ENCODE measurements at regions not wholly inside any gene's neighbourhood (a gene's known extent, or its start where the extent isn't known, plus 50 kb on each side); places are given as distances from the start of the nearest gene placed in this dataset.

DNA sequence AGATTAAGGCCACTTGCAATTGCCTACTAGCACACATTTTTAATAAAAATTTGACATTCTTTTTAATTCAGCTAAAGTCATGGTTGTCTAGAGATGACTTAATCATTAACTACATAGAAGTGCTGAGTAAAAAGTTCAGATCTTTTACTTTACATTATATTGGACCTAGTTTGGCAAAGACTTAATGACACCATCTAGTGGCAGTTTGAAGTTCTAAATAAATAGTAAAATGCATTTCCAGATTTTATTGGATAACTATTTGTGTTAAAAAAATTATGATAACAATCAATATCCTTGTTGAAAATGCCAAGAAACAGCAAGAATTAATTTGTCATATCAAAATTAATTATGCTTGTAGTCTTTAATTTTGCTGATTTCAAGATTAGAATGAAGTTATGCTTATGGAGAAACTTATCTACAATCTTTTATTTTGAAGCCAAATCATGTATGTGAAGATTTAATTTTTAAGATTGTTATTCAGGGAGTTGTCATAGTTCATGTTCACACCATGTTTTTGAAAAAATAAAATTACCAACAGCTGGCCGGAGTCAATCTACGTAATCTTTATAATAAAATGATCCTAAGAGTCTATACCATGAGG is 69.6 kb upstream of the PJA2 start:
- Mint-ChIP-seq H3K27ac (ENCODE audit: low read depth) (no peak overlapping the region), H3K9me3 (no peaks in the 10 kb centered on the region), H3K36me3 (ENCODE audit: insufficient read depth) (peaks cover 2% of the 10 kb centered on the region), H3K4me3 (no peak overlapping the region), H3K4me1 (no peaks in the 10 kb centered on the region), H3K27me3 (peaks cover 51% of the 10 kb centered on the region)
- ATAC-seq (replicated peaks; ENCODE audit: extremely low read depth, poor library complexity, severe bottlenecking) (no peak), DNase-seq (ENCODE audit: low spot score in 2 of 2) (no peak)

- Mint-ChIP-seq H3K4me1 (no peaks in the 10 kb centered on the region), H3K36me3 (ENCODE audit: insufficient read depth) (peaks cover 2% of the 10 kb centered on the region), H3K27ac (ENCODE audit: low read depth) (no peak overlapping the region), H3K4me3 (no peak overlapping the region), H3K9me3 (no peaks in the 10 kb centered on the region), H3K27me3 (peaks cover 46% of the 10 kb centered on the region)
- ATAC-seq (replicated peaks; ENCODE audit: extremely low read depth, poor library complexity, severe bottlenecking) = no peak
- DNase-seq (ENCODE audit: low spot score in 2 of 2) = no peak
Observed at GRCh38 chr5:109478830-109479229, 69.1 kb upstream of the PJA2 start.

DNA sequence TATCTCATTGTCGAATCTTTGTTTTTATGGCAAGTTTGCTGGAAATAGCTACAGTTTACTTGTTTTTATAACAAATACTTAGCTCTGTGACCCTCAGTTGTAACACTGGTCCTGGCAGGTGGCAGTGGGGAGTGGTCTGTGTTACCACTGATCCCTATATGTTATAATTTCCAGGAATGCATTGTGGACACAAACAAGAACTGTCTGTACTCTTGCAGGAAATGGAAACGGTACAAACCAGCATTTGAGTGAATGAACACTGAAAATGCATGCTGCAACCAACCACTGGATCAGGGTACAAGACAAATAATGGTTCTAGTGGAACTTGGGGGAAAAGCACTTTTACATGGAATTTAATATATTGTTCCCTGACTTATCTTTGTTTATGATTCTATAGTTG is 66.5 kb upstream of the PJA2 start:
- Mint-ChIP-seq H3K27me3 (peaks cover 44% of the 10 kb centered on the region), H3K4me1 (no peaks in the 10 kb centered on the region), H3K9me3 (no peaks in the 10 kb centered on the region), H3K4me3 (no peak overlapping the region), H3K36me3 (ENCODE audit: insufficient read depth) (peaks cover 2% of the 10 kb centered on the region), H3K27ac (ENCODE audit: low read depth) (no peak overlapping the region)
- ATAC-seq (replicated peaks; ENCODE audit: extremely low read depth, poor library complexity, severe bottlenecking) (no peak), DNase-seq (ENCODE audit: low spot score in 2 of 2) (no peak)

- ATAC-seq (replicated peaks; ENCODE audit: extremely low read depth, poor library complexity, severe bottlenecking) (no peak), DNase-seq (ENCODE audit: low spot score in 2 of 2) (no peak)
- Mint-ChIP-seq H3K4me3 (no peak overlapping the region), H3K27me3 (peaks cover 27% of the 10 kb centered on the region), H3K27ac (ENCODE audit: low read depth) (no peak overlapping the region), H3K9me3 (no peaks in the 10 kb centered on the region), H3K4me1 (peaks cover 13% of the 10 kb centered on the region), H3K36me3 (ENCODE audit: insufficient read depth) (no peaks in the 10 kb centered on the region)
Observed at GRCh38 chr5:109469896-109470662, 60.3 kb upstream of the PJA2 start.

DNA sequence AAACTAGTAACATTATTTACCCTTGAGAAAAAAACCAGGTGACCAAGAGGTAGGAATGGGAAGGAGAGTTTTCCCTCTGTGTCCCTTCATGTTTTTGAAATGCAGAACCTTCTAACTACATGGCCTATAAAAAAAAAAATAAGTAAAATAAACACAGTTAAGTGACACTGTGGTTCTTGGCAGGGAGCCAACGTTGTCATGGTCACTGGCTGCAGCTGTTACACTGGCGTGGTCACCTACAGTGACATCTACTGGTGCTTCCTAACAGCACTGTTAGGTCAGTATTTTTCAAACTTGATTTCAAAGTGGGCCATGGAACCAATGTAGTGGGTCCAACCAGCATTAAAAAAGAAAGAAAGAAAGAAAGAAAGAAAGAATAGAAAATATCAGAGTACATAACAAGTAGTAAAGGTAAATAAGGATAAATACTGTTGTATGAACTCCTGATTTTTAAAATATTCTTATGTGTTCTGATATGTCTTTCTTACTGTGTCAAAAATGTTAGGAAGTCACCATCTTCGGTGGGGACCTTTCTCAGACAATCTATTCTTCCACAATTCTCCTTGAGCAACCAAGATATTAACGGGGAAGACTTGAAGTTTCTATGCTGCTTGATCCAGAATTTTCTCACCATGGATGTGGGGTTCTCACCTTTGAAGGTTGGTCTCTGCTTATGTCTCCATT is 59.1 kb upstream of the PJA2 start:
- H3K4me3 Mint-ChIP-seq = no peak overlapping the region
- H3K27me3 Mint-ChIP-seq = peaks cover 19% of the 10 kb centered on the region
- no peaks in the 10 kb centered on the region for H3K9me3 Mint-ChIP-seq
- DNase-seq (ENCODE audit: low spot score in 2 of 2) (peak; percentile 60 to 64), ATAC-seq (replicated peaks; ENCODE audit: extremely low read depth, poor library complexity, severe bottlenecking) (peak; percentile 60)
- H3K4me1 Mint-ChIP-seq = peaks cover 13% of the 10 kb centered on the region
- H3K27ac Mint-ChIP-seq (ENCODE audit: low read depth) = no peak overlapping the region
- no peaks in the 10 kb centered on the region for H3K36me3 Mint-ChIP-seq (ENCODE audit: insufficient read depth)

DNA sequence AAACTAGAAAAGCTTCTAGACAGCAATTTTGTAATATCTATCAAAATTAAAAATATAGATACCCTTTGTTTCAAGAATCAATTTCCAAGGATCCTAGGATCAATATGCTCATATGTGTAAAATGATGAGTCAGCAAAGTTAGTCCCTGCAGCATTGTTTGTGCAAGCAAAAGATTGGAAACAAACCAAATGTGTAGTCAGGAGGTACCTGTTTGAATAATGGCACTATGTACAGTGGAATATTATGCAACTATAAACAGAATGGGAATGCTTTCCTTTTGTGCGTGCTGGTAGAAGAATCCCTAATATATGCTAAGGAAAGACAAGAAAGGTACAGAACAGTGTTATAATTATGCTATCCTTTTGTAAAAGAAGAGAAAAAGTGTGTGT is 58.5 kb upstream of the PJA2 start:
- H3K9me3 Mint-ChIP-seq = no peaks in the 10 kb centered on the region
- H3K36me3 Mint-ChIP-seq (ENCODE audit: insufficient read depth) = no peaks in the 10 kb centered on the region
- H3K4me3 Mint-ChIP-seq = no peak overlapping the region
- H3K4me1 Mint-ChIP-seq = peaks cover 13% of the 10 kb centered on the region
- DNase-seq (ENCODE audit: low spot score in 2 of 2) (no peak), ATAC-seq (replicated peaks; ENCODE audit: extremely low read depth, poor library complexity, severe bottlenecking) (no peak)
- no peak overlapping the region for H3K27ac Mint-ChIP-seq (ENCODE audit: low read depth)
- H3K27me3 Mint-ChIP-seq = peaks cover 17% of the 10 kb centered on the region

GRCh38 chr5:109467058-109467457 is 57.3 kb upstream of the PJA2 start:
- H3K27me3 Mint-ChIP-seq = peaks cover 5% of the 10 kb centered on the region
- no peak overlapping the region for H3K4me3 Mint-ChIP-seq
- H3K36me3 Mint-ChIP-seq (ENCODE audit: insufficient read depth) = no peaks in the 10 kb centered on the region
- H3K4me1 Mint-ChIP-seq = peaks cover 13% of the 10 kb centered on the region
- no peak for DNase-seq (ENCODE audit: low spot score in 2 of 2)
- H3K9me3 Mint-ChIP-seq = no peaks in the 10 kb centered on the region
- no peak for ATAC-seq (replicated peaks; ENCODE audit: extremely low read depth, poor library complexity, severe bottlenecking)
- no peak overlapping the region for H3K27ac Mint-ChIP-seq (ENCODE audit: low read depth)
